Right atrium auricular region (tissue), 2 donors: ENCODE measurements at regions not wholly inside any gene's neighbourhood (a gene's known extent, or its start where the extent isn't known, plus 50 kb on each side); places are given as distances from the start of the nearest gene placed in this dataset.
"Not testable (repeated sequence)": the region's sequence is repeated elsewhere in the genome, so short reads cannot be mapped to it uniquely, and the experiment has no call there.

ENCODE experiments used
- DNase-seq: peaks from one replicate; pipeline ENCODE4 v3.0.0-alpha.2; 2019; ENCODE audit warnings: low spot score
- H3K27ac ChIP-seq, 2 donors: fragments of 200-600 bp; sonication (generic); 1 replicate in 1 of 2; 2 replicates in 1 of 2; pipeline ENCODE4 v1.5.1; 2016 to 2019
- H3K27me3 ChIP-seq, 2 donors: fragments of 200-600 bp; sonication (generic); one replicate each; pipeline versions ENCODE4 v1.5.1 to v1.6.0; 2017 to 2019
- H3K36me3 ChIP-seq: fragments of 200-600 bp; sonication (generic); one replicate; pipeline ENCODE4 v1.5.1; 2016
- H3K4me1 ChIP-seq, 2 donors: fragments of 200-600 bp; sonication (generic); one replicate each; pipeline versions ENCODE4 v1.5.1 to v1.6.0; 2017 to 2019
- H3K4me3 ChIP-seq, 2 donors: fragments of 200-600 bp; sonication (generic); 1 replicate in 1 of 2; 2 replicates in 1 of 2; pipeline ENCODE4 v1.5.1; 2017 to 2019; ENCODE audit warnings: mild to moderate bottlenecking in 1 of 2, moderate library complexity in 1 of 2
- H3K9me3 ChIP-seq, 2 donors: fragments of 200-600 bp; sonication (generic); one replicate each; pipeline ENCODE4 v1.5.1; 2019
- CTCF ChIP-seq, 2 donors: fragments of 200-600 bp; sonication (generic); IDR thresholded peaks; one replicate each; pipeline ENCODE4 v1.5.1; 2019; ENCODE audit warnings: antibody characterized with exemption in 2 of 2

- no peak for TF ChIP-seq CTCF (IDR thresholded peaks at IDR 0.05)
- no peak overlapping the region for H3K27ac ChIP-seq
- no peak overlapping the region for H3K4me3 ChIP-seq
- H3K36me3 ChIP-seq = no peaks in the 10 kb centered on the region
- H3K27me3 ChIP-seq = no peaks in the 10 kb centered on the region
- no peak for DNase-seq
- H3K9me3 ChIP-seq = no peaks in the 10 kb centered on the region
- no peaks in the 10 kb centered on the region for H3K4me1 ChIP-seq
Measured at GRCh38 chr12:129994634-129995033, 90.8 kb upstream of the TMEM132D start.

- Histone ChIP-seq H3K9me3 (no peaks in the 10 kb centered on the region), H3K4me1 (no peaks in the 10 kb centered on the region), H3K27me3 (no peaks in the 10 kb centered on the region), H3K4me3 (no peak overlapping the region), H3K36me3 (no peaks in the 10 kb centered on the region), H3K27ac (no peak overlapping the region)
- TF ChIP-seq CTCF (IDR thresholded peaks at IDR 0.05) = no peak
- DNase-seq = no peak
Measured at GRCh38 chr12:129997239-129997638, 93.4 kb upstream of the TMEM132D start.

GRCh38 chr12:130004310-130004877, 100.6 kb upstream of the TMEM132D start:
- not testable (repeated sequence) for H3K4me3 ChIP-seq, DNase-seq, H3K9me3 ChIP-seq, H3K27me3 ChIP-seq, H3K4me1 ChIP-seq, H3K27ac ChIP-seq, H3K36me3 ChIP-seq

GRCh38 chr12:130007771-130008170, 103.9 kb upstream of the TMEM132D start:
- Histone ChIP-seq H3K36me3 (no peaks in the 10 kb centered on the region), H3K4me1 (no peaks in the 10 kb centered on the region), H3K9me3 (no peaks in the 10 kb centered on the region), H3K27ac (no peak overlapping the region), H3K27me3 (no peaks in the 10 kb centered on the region), H3K4me3 (no peak overlapping the region)
- DNase-seq = no peak
- TF ChIP-seq CTCF (IDR thresholded peaks at IDR 0.05) = no peak

- no peak overlapping the region for H3K4me3 ChIP-seq
- no peaks in the 10 kb centered on the region for H3K9me3 ChIP-seq
- no peak overlapping the region for H3K27ac ChIP-seq
- H3K36me3 ChIP-seq = no peaks in the 10 kb centered on the region
- TF ChIP-seq CTCF (IDR thresholded peaks at IDR 0.05) = no peak
- H3K27me3 ChIP-seq = no peaks in the 10 kb centered on the region
- H3K4me1 ChIP-seq = no peaks in the 10 kb centered on the region
- DNase-seq = no peak
Measured at GRCh38 chr12:130008241-130008640, 104.4 kb upstream of the TMEM132D start.

GRCh38 chr12:130009961-130010360, 106.1 kb upstream of the TMEM132D start:
- no peak for DNase-seq
- Histone ChIP-seq H3K27ac (no peak overlapping the region), H3K27me3 (no peaks in the 10 kb centered on the region), H3K4me3 (no peak overlapping the region), H3K36me3 (no peaks in the 10 kb centered on the region), H3K4me1 (no peaks in the 10 kb centered on the region), H3K9me3 (no peaks in the 10 kb centered on the region)
- no peak for TF ChIP-seq CTCF (IDR thresholded peaks at IDR 0.05)
